ENCODE measurements at regions not wholly inside any gene's neighbourhood (a gene's known extent, or its start where the extent isn't known, plus 50 kb on each side); places are given as distances from the start of the nearest gene placed in this dataset.
"Not testable (repeated sequence)": the region's sequence is repeated elsewhere in the genome, so short reads cannot be mapped to it uniquely, and the experiment has no call there.

- TF ChIP-seq, protein P1, sequence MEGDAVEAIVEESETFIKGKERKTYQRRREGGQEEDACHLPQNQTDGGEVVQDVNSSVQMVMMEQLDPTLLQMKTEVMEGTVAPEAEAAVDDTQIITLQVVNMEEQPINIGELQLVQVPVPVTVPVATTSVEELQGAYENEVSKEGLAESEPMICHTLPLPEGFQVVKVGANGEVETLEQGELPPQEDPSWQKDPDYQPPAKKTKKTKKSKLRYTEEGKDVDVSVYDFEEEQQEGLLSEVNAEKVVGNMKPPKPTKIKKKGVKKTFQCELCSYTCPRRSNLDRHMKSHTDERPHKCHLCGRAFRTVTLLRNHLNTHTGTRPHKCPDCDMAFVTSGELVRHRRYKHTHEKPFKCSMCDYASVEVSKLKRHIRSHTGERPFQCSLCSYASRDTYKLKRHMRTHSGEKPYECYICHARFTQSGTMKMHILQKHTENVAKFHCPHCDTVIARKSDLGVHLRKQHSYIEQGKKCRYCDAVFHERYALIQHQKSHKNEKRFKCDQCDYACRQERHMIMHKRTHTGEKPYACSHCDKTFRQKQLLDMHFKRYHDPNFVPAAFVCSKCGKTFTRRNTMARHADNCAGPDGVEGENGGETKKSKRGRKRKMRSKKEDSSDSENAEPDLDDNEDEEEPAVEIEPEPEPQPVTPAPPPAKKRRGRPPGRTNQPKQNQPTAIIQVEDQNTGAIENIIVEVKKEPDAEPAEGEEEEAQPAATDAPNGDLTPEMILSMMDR (IDR thresholded peaks at IDR 0.05 in 4 of 5, conservative IDR thresholded peaks at IDR 0.05 in 1 of 5): not testable (repeated sequence)
- TF ChIP-seq POLR2A (IDR thresholded peaks at IDR 0.05): not testable (repeated sequence)
These were observed 243.3 kb upstream of the MKLN1 start for GRCh38 chr7:131084336-131084735.

Measured in gastrocnemius medialis (tissue), 4 donors.